Activated B cell treated with CpG ODN at 0.5 μM for 24 hours (primary cell): ENCODE measurements at regions not wholly inside any gene's neighbourhood (a gene's known extent, or its start where the extent isn't known, plus 50 kb on each side); places are given as distances from the start of the nearest gene placed in this dataset.

ENCODE experiments used
- ATAC-seq: fragments of 200-7000 bp; cut with Tn5 transposase; one replicate; pipeline ENCODE4 v1.10.0; 2021; ENCODE audit warnings: low read depth, mild to moderate bottlenecking, moderate library complexity
- CTCF ChIA-PET: fragments of 350-600 bp; sonication (Branson Sonifier 250); formaldehyde crosslinking; loops from one replicate; lab custom pipeline; 2021; ENCODE audit warnings: antibody characterized with exemption; lab: Charles Lee
- POLR2A ChIA-PET: fragments of 350-600 bp; sonication (Branson Sonifier 250); formaldehyde crosslinking; loops from one replicate; lab custom pipeline; 2021; ENCODE audit warnings: antibody characterized with exemption; lab: Charles Lee
- DNase-seq: peaks from one replicate; pipeline ENCODE4 v3.0.0; 2022
- H3K27ac Mint-ChIP-seq: one replicate; pipeline ENCODE4 v1.8.0; 2020; ENCODE audit warnings: mixed read lengths
- H3K27me3 Mint-ChIP-seq: one replicate; pipeline ENCODE4 v1.8.0; 2021; ENCODE audit warnings: mixed read lengths
- H3K36me3 Mint-ChIP-seq: one replicate; pipeline ENCODE4 v1.8.0; 2021; ENCODE audit warnings: low read depth, mixed read lengths
- H3K4me1 Mint-ChIP-seq: one replicate; pipeline ENCODE4 v1.8.0; 2021; ENCODE audit warnings: mixed read lengths
- H3K4me3 Mint-ChIP-seq: one replicate; pipeline ENCODE4 v1.8.0; 2020; ENCODE audit warnings: mild to moderate bottlenecking, mixed read lengths
- H3K9me3 Mint-ChIP-seq: one replicate; pipeline ENCODE4 v1.8.0; 2020; ENCODE audit warnings: mixed read lengths
- intact Hi-C: fragments of 100-400 bp; cut with micrococcal nuclease; formaldehyde crosslinking; loops from one replicate; pipeline ENCODE4 v1.15.1; 2024
- TF ChIP-seq, protein P1 (sequence below): fragments of 200-600 bp; IDR thresholded peaks from one replicate; pipeline ENCODE4 v1.8.0; 2022; ENCODE audit warnings: antibody characterized with exemption, mild to moderate bottlenecking

DNA sequence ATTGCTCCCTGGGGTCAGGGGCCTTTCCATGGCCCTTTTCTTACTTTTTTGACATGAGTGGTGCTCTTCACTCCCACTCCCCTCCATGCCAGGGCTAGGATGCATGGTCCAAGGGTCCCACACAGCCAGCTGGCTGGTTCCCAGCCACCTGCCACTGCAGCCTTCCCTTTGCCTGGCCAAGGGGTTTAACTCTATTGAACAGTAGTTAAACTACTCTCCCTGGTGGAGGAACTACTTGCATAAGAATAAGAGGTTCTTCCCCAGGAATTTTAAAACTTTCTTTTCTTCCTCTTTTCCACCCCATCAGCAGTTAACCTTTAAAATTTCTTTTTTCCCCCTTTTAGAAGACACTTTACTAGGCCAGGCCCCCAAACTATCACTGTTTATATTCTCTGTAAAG, 1532.8 kb upstream of the ACO1 start:
- Mint-ChIP-seq H3K4me1 (no peaks in the 10 kb centered on the region), H3K36me3 (no peaks in the 10 kb centered on the region), H3K27me3 (no peaks in the 10 kb centered on the region), H3K9me3 (no peaks in the 10 kb centered on the region), H3K27ac (no peak overlapping the region), H3K4me3 (no peak overlapping the region)
- ATAC-seq, result no peak
- CTCF ChIA-PET, result no interaction called here
- POLR2A ChIA-PET, result no interaction called here
- intact Hi-C loops, result no loop called here
- TF ChIP-seq, protein P1, sequence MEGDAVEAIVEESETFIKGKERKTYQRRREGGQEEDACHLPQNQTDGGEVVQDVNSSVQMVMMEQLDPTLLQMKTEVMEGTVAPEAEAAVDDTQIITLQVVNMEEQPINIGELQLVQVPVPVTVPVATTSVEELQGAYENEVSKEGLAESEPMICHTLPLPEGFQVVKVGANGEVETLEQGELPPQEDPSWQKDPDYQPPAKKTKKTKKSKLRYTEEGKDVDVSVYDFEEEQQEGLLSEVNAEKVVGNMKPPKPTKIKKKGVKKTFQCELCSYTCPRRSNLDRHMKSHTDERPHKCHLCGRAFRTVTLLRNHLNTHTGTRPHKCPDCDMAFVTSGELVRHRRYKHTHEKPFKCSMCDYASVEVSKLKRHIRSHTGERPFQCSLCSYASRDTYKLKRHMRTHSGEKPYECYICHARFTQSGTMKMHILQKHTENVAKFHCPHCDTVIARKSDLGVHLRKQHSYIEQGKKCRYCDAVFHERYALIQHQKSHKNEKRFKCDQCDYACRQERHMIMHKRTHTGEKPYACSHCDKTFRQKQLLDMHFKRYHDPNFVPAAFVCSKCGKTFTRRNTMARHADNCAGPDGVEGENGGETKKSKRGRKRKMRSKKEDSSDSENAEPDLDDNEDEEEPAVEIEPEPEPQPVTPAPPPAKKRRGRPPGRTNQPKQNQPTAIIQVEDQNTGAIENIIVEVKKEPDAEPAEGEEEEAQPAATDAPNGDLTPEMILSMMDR, result no peak
- no peak for DNase-seq

DNA sequence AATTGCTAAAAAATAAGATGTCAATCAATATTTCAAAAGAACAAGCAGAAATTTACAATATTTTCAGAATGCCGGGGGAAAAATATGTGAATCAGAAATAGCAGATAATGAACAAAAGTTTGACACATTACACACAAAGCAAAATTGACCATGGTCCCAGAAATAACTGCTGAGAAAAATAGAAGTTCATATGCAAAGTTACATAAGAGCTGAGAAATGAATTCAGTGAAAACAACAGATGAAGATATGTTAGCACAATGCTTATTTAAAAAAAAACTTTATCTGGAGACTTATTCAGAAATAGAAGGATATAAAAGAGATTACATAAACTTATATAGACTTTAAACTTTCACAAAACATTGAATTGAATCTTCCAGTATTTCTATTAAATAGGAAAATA, 1483.7 kb upstream of the ACO1 start:
- H3K4me3 Mint-ChIP-seq, result no peak overlapping the region
- no peak overlapping the region for H3K27ac Mint-ChIP-seq
- TF ChIP-seq, protein P1, result no peak
- no peaks in the 10 kb centered on the region for H3K36me3 Mint-ChIP-seq
- intact Hi-C loops, result no loop called here
- no peaks in the 10 kb centered on the region for H3K4me1 Mint-ChIP-seq
- ChIA-PET CTCF (no interaction called here), POLR2A (no interaction called here)
- H3K27me3 Mint-ChIP-seq, result no peaks in the 10 kb centered on the region
- DNase-seq (no peak), ATAC-seq (no peak)
- no peaks in the 10 kb centered on the region for H3K9me3 Mint-ChIP-seq

DNA sequence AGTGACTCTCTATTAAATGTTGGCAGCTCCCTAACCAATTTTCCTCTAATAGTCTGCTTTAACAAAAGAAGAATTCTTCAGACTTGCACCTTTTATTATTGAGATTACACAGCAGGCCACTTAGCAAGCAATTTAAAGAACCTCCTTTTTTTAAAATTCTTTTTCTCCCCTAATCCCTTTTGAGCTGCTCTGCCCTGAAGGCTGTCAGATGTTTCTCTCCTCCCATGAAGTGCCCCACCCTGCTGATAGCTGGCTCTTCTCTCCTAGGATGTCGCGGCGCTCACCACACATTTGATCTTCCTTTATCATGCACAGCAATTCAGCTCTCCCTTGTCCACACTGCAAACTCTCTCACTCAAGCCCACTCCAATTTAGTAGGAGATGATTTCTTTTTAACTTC, 1471.1 kb upstream of the ACO1 start:
- no peaks in the 10 kb centered on the region for H3K9me3 Mint-ChIP-seq
- no peaks in the 10 kb centered on the region for H3K4me1 Mint-ChIP-seq
- CTCF ChIA-PET, result no interaction called here
- intact Hi-C loops, result no loop called here
- TF ChIP-seq, protein P1, result no peak
- no peaks in the 10 kb centered on the region for H3K36me3 Mint-ChIP-seq
- POLR2A ChIA-PET, result no interaction called here
- no peaks in the 10 kb centered on the region for H3K27me3 Mint-ChIP-seq
- no peak overlapping the region for H3K27ac Mint-ChIP-seq
- DNase-seq, result no peak
- no peak overlapping the region for H3K4me3 Mint-ChIP-seq
- ATAC-seq, result no peak

DNA sequence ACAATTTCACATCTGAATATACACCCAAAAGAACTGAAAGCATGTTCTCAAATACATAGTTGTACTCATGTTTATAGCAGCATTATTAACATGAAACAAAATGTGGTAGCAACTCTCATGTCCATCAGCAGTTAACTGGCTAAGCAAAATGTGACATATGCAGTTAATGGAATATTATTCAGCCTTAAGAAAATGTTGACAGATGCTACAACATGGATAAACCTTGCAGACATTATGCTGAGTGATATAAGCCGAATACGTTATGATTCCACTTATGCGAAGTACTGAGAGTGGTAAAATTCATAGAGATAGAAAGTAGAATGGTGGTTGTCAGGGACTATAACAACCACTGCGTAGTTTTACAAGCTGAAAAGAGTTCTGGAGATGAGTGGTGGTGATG, 1469.0 kb upstream of the ACO1 start:
- H3K4me1 Mint-ChIP-seq, result no peaks in the 10 kb centered on the region
- H3K27me3 Mint-ChIP-seq, result no peaks in the 10 kb centered on the region
- H3K27ac Mint-ChIP-seq, result no peak overlapping the region
- no peak for ATAC-seq
- intact Hi-C loops, result no loop called here
- ChIA-PET CTCF (no interaction called here), POLR2A (no interaction called here)
- TF ChIP-seq, protein P1, result no peak
- peaks cover 3% of the 10 kb centered on the region for H3K9me3 Mint-ChIP-seq
- no peak for DNase-seq
- no peak overlapping the region for H3K4me3 Mint-ChIP-seq
- no peaks in the 10 kb centered on the region for H3K36me3 Mint-ChIP-seq

DNA sequence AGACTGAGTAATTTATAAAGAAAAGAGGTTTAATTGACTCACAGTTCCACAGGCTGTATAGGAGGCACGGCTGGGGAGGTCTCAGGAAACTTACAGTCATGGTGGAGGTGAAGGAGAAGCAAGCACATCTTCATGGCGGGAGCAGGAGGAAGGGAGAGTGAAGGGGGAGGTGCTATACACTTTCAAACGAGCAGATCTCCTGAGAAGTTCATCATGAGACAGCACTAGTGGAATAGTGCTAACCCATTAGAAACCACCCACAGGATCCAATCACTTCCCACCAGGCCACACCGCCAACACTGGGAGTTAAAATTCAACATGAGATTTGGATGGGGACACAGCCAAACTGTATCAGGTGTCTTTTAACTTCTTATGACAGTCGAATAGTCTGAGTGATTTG, 1459.3 kb upstream of the ACO1 start:
- no peaks in the 10 kb centered on the region for H3K36me3 Mint-ChIP-seq
- H3K27ac Mint-ChIP-seq, result no peak overlapping the region
- no peak overlapping the region for H3K4me3 Mint-ChIP-seq
- ChIA-PET CTCF (no interaction called here), POLR2A (no interaction called here)
- no peaks in the 10 kb centered on the region for H3K27me3 Mint-ChIP-seq
- no peaks in the 10 kb centered on the region for H3K9me3 Mint-ChIP-seq
- ATAC-seq (no peak), DNase-seq (no peak)
- H3K4me1 Mint-ChIP-seq, result no peaks in the 10 kb centered on the region
- TF ChIP-seq, protein P1, result no peak
- intact Hi-C loops, result no loop called here
